ENCODE measurements at regions not wholly inside any gene's neighbourhood (a gene's known extent, or its start where the extent isn't known, plus 50 kb on each side); places are given as distances from the start of the nearest gene placed in this dataset.

DNA sequence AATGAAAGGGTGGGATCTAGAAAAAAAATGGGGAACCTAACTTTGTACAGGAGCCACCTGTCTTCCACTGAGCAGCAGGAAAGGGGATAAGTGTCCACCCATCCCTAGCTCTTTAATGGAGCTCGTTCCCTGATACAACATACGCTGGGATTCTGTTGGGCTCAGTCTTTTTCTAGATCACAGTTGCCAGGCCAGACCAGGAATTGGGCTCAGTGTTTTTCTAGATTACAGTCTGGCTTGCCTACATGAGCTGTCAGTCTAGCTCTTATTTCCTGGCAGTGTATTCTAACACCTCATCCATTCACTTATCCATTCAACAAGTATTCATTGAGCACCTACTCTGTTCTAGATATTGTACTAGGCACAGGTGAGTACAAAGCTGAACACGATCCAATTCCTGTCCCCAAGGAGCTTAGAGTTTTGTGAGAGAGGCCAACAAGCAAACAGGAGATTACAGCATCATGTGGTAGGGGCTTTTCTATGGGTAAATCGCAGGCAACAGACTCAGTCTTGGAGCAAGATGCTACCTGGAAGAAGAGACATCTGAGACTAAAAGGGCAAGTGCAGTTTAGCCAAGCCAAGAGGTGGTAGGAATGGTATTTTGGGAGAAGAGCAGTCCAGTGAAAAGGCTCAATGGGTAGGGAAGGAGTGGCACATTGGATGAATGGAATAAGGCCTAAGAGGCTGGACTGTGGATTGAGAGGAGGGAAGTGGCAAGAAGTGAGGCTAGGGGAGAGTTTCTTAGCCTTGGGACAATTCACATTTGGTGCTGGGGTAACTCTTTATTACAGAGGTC lies 138.0 kb upstream of the HS3ST2 start:
- in situ Hi-C loops (cut with MboI; ENCODE audit: low sequenced_read_pairs), result no loop called here

DNA sequence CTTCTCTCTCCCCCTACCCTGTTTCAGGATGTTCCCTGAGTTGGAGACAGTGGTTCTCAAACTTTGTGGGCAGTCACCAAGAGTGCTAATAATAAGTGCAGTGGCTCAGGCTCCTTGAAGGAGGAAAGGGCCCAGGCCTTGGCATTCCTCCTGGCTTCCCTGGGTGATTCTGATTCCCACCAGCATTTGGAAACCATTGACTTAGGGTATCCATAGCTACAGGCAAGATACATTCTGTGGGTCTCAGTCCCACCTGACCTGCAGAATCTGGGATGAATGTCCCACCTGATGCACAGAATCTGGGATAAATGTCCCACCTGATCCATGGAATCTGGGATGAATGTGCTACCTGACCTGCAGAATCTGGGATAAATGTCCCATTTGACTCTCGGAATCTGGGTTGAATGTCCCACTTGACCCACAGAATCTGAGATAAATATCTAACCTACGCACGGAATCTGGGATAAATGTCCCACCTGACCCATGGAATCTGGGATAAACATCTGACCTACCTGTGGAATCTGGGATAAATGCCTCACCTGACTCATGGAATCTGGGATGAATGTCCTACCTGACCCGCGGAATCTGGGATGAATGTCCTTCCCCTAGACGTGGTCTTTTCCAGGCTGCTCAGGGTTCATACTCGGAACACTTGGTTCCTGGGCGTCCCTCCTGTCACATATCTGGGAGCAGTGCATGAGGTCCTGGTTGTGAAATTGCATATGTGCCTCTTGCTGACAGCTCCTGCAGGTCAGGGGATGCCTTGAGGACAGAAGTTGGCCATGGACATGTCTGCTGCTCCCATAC lies 136.7 kb upstream of the HS3ST2 start:
- in situ Hi-C loops (cut with MboI; ENCODE audit: low sequenced_read_pairs), result no loop called here

DNA sequence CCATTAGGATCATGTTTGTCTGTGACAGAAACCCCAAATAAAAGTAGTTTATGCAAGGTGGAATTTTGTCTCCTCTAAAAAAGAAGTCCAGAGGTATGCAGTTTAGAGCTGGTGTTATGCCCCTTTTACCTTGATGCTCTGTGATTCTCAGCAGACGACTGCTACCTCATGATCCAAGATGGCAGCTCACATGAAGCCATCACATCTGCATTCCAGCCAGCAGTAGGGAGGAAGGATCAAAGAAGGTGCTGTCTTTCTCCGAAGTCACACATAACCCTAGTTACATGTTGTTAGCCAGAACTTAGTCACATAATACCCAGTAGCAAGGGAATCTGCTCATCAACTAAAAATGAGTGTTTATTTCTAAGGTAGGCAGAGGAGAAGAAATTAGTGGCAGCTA lies 135.7 kb upstream of the HS3ST2 start:
- in situ Hi-C loops (cut with MboI; ENCODE audit: low sequenced_read_pairs), result no loop called here

DNA sequence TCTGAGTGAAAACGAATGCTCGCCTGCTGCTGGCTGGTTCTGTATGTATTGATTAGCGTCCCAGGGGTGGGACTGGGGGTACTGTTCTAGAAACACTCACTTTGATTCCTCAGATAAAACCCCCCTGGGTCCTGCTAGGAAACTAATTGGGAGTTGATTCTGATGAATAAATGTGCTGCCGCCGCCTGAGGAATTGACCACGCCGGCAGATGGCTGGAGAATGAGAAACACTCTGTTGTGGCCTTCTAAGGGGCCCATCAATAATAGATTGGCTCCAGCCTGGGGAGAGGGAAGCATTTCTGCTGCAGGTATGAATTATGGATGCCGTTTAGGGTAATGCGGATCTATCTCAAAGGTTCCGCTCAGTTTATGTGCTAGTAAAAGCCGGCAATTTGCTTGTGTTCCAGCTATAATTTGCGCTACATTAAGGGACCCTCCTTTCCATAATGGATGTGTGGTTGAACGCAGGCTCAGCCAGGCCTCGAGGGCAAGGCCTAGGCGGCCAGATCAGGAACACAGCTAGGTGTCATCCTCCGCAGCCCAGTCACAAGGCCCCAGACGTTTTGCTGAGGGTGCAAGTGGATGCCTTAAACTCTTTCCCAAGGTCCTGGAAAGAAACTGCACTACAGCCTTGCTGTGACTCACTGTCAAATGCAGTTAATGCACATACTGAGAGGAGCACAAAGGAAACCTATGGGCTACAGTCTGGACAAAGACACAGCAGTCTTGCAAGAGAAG lies 132.2 kb upstream of the HS3ST2 start:
- in situ Hi-C loops (cut with MboI; ENCODE audit: low sequenced_read_pairs), result no loop called here

DNA sequence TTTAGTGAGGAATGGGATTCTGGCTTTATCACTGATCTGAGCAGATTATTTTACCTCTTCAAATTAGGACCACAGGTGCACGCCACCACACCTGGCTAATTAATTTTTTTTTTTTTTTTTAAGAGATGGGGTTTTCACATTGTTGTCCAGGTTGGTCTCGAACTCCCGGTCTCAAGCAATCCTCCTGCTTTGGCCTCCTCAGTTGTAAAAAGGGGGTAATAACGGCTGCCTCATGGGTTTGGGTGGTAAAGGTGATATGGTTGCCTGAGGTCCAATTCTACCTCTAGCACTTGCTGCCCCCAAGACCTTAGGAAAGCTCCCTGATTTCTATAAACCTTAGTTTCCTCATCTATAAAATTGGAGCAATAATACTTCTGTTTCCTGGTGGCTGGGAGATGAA lies 130.7 kb upstream of the HS3ST2 start:
- in situ Hi-C loops (cut with MboI; ENCODE audit: low sequenced_read_pairs), result no loop called here

DNA sequence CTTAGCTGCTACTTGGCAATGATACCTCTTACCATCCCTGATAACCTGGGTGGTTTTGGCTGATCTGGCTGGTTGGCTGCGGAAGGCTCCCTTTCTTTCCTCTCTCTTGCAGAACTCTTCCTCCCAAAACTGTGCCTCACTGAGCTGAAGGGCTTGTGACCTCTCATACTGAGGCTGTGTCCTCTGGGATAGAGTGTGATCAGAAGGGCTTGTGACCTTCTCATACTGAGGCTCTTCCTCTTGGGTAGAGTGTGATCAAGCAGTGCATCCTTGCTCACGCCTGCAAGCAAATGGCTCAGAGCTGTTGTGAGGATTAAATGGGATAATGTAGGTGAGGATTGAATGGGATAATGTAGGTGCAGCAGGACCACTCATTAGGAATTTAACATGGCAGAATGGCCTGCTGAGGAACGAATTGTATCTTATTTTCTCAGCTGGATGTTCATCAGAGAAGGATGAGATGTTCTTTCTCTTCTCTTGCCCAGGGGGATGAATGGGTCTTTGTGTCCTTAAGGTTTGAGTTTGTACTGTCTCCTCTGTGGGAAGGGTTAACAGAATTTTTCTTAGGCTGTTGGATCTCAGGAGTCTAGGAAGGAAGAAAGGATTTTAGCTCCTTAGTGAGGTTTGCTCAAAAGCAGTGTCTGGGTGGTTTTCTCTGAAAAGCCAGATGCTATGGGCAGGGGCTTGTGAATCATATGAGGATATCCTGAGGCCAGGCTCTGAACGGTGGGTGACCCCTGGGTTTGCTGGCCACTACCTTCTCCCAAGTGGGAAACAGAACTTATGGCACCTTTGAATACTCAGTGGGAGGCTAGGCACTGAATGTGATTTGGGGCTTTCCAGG lies 130.0 kb upstream of the HS3ST2 start:
- in situ Hi-C loops (cut with MboI; ENCODE audit: low sequenced_read_pairs), result no loop called here

DNA sequence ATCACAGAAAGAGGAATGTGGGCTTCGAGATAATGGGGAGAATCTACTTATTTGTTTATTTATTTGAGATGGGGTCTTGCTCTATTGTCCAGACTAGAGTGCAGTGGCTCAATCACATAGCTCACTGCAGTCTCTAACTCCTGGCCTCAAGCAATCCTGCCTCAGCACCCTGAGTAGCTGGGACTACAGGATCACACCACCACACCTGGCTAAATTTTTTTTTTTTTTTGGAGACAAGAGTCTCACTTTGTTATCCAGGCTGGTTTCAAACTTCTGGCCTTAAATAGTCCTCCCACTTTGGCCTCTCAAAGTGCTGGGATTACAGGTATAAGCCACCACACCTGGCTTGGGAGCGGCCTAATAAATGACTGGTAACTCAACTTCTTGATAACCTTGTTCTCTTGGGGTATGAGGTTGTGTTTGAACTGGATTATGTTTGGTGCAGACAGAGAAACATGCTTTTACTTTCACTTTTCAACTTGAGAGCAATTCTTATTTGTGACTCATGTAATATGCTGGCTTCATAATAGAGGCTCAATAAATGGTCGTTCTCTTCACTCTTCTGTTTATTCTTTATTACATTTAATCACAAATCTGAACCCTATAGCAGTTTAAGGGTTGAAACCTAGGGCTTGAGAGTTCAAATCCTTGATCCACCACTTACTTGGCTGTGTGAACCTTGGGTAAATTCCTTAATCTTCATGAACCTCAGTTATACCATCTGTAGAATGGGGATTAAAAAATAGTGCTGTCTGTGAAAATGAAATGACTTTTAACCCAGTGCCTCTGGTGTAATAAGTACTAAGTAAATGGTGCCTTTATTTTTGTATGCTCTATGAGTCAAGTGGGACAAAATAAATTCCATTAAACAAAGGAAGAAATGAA lies 129.1 kb upstream of the HS3ST2 start:
- in situ Hi-C loops (cut with MboI; ENCODE audit: low sequenced_read_pairs), result no loop called here

DNA sequence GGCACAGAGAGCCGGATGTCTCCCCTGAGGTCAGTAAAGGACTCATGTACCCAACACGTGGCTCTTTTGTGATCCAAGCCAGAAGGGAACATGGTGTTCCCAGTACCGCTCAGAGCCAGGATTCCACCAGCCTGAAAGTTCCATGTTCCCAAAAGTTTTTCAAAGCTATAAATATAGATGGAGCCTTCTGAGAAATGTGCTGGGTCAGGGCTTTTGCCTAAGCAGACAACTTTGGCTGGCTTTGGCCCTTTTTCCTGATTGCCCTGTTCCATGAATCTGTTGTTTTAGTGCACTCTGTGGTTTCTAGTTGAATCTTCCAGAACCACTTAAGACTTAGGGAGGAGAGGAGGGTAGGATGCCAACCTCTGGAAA lies 128.5 kb upstream of the HS3ST2 start:
- in situ Hi-C loops (cut with MboI; ENCODE audit: low sequenced_read_pairs), result no loop called here

DNA sequence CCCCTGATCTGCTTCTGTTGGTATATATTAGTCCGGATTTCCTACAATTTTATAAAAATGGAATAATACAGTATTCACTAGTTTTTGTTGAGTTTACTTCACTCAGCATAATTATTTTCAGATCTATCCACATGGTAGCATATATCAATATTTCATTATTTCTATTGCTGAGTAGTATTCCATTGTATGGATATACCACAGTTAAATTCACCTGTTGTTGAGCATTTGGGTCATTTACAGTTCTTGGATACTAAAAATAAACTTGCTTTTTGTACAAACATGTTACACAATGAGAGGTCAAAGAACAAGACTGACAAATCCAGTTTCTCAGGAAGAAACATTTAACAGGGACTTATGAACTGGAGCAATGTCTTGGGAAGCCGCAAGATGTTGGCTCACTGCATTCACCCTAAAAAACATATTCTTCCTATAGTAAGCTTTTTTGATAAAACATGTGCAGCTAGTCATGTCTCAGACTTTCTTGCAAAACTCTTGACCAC lies 126.9 kb upstream of the HS3ST2 start:
- in situ Hi-C loops (cut with MboI; ENCODE audit: low sequenced_read_pairs), result no loop called here

DNA sequence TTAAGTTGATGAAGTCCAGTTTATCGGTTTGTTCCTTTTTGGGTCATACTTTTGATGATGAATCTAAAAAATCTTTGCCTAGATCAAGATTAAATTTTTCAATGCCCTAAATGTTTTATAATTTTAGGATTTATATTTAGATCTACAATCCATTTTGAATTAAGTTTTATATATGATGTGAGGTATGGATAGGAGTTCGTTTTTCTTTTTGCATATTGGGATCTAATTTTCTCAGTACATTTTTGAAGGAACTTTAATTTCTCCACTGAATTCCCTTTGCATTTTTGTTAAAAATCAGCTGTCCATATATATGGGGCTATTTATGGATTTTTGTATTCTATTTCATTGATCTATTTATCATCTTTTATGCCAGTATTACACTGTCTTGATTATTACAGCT lies 125.5 kb upstream of the HS3ST2 start:
- in situ Hi-C loops (cut with MboI; ENCODE audit: low sequenced_read_pairs), result no loop called here

DNA sequence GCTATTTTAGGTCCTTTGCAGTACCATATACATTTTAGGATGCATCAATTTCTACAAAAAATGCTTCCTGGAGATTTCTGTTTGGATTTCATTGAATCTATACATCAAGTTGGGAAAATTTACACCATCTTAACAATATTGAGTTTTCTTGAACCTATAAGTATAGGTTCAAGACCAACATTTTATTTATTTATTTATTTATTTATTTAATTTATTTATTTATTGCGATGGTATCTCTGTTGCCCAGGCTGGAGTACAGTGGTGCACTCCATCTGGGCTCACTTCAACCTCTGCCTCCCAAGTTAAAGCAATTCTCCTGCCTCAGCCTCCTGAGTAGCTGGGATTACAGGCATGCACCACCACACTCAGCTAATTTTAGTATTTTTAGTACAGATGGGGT lies 125.0 kb upstream of the HS3ST2 start:
- in situ Hi-C loops (cut with MboI; ENCODE audit: low sequenced_read_pairs), result no loop called here

DNA sequence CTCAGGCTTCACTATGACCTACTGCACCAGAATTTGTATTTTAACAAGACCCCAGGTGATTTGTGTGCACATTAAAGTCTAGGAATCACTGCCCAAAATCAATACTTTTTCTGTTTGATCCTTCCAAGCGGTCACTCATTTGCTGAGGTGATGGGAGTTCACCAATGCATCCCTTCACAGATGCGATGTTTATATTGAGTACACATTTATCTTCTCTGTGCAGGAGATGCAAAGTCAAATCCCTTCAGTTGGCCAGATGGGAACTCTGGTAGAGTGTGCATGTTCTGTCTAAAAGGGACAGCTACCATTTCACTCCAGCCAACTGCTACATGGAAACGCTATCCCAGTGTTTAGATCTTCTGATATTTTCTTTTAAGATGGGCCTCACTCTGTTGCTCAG lies 122.6 kb upstream of the HS3ST2 start:
- in situ Hi-C loops (cut with MboI; ENCODE audit: low sequenced_read_pairs), result no loop called here

DNA sequence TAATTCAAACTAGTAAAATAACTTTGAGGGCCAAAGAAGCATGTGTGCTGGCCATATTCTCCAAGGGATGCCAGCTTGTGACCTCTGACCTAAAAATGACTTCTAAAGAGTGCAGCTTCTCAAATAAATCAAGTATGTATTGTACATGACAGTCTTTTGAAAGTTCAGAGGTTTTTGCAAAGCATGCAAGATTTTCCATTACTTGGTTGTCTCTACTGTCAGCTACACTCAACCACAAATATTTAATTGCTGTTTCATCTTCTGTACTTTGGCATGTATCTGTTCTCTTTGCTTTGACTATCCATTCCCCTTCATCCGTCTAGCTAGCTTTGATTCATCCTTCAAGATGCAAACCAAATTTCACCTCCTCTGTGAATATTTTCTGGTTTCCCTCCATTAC lies 121.9 kb upstream of the HS3ST2 start:
- in situ Hi-C loops (cut with MboI; ENCODE audit: low sequenced_read_pairs), result no loop called here

DNA sequence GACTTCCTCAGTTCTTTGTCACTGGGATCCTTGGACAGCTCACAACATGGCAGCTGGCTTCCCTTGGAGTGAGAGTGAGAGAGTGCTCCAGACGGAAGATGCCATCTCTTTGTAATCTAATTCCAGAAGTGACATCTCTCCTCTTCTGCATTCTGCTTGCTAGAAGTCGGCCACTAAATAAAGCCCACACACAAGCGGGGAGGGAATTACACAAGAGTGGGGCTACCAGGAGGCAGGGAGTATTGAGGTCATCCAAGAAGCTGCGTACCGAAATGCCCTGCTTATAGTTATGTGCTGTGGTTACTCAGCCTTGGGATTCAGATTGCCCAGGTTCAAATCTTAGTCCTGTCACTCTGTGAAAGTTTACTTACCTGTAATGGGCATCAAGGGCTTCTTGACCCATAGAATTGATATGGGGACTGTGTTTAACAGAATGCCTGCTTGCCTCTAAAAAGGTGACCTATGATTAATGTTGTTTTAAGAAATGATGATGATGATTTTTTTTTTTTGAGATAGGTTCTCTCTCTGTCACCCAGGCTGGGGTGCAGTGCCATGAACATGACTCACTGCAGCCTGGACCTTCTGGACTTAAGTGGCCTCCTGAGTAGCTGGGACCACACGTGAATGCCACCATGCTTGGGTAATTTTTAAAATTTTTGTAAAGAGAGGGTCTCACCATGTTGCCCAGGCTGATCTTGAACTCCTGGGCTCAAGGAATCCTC lies 120.9 kb upstream of the HS3ST2 start:
- in situ Hi-C loops (cut with MboI; ENCODE audit: low sequenced_read_pairs), result no loop called here

DNA sequence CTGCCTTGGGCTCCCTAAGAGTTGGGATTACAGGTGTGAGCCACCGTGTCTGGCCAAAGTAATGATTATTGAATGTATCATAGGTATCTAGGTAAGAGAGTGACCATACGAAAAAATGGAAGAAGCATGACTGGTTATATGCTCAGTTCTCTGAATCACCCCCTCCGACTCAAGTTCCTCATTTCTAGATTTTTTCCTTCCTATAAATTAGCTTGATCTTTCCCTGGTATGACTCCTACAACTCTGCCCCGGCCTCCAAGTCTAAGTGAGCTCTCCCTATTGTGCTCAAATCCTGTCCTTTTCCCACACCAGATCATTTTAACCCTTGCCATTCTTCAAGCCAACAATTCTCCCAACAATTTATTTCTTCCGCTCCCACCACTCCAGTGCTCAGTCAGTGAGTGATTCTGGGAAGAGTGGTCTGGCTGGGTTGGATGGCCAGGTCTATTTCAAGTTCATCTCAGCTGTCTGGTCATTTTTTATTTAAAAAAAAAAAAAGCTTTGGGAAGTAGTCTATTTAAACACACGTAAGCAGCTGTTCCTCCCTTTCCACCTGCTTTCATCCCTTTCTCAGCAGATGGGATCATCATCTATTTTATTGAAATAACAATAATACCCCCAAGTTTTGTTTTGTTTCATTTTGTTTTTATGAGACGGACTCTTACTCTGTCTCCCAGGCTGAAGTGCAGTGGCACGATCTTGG lies 120.2 kb upstream of the HS3ST2 start:
- in situ Hi-C loops (cut with MboI; ENCODE audit: low sequenced_read_pairs), result no loop called here

DNA sequence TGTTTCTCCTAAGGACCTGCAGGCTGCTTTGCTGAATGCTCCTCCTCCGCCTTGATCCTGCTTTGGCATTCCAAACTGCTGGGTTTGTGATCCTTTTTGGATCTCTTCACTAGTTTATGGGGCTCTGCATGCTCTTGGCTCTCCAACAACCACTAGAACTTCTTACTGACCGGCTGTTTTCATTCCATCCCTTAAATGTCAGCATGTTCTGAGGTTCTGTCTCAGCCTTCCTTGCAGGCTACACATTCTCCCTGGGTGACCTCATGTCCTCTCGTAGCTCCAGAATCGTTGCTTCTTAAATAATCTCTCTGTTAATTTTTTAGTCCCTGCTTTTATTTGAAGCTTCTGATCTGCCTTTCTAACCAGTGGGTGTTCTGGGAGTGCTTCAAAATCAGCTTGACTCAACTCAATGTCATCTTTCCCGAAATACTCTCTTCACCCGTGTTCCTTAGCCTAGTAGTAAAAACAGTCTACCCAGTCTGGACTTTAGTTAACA lies 119.0 kb upstream of the HS3ST2 start:
- in situ Hi-C loops (cut with MboI; ENCODE audit: low sequenced_read_pairs), result loop anchor here (5.0 kb wide), 1 partner anchor 1113 kb away; no protein-coding TSS in a partner anchor

DNA sequence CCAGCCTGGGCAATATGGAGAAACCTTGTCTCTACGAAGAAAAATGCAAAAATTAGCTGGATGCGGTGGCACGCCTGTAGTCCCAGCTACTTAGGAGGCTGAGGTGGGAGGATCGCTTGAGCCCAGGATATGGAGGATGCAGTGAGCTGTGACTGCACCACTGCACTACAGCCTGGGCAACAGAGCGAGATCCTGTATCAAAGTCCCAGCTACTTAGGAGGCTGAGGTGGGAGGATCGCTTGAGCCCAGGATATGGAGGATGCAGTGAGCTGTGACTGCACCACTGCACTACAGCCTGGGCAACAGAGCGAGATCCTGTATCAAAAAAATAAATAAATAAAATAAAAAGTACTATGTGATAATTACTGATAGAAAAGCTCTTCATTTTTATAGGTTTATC lies 118.2 kb upstream of the HS3ST2 start:
- in situ Hi-C loops (cut with MboI; ENCODE audit: low sequenced_read_pairs), result loop anchor here (5.0 kb wide), 1 partner anchor 1113 kb away; no protein-coding TSS in a partner anchor

DNA sequence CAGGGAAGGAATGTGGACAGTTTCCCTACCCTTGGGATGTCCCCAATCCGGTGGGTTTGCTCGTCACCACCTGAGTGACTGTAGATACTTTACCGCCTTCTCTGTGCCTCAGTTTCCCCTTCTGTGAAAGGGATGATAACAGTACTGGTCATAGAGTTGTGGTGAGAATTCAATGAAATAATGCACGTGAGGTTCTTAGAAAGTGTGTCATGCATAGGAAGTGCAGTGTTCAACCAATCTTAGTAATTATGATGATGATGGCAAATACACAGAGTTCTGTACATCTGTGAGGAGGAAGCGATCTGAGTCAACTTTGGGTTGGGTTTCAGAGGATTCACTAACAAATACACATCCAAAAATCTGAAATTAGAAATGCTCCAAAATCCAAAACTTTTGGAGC lies 114.6 kb upstream of the HS3ST2 start:
- in situ Hi-C loops (cut with MboI; ENCODE audit: low sequenced_read_pairs), result loop anchor here (5.0 kb wide), 1 partner anchor 1117 kb away; no protein-coding TSS in a partner anchor
